ENCODE measurements at regions not wholly inside any gene's neighbourhood (a gene's known extent, or its start where the extent isn't known, plus 50 kb on each side); places are given as distances from the start of the nearest gene placed in this dataset.

DNA sequence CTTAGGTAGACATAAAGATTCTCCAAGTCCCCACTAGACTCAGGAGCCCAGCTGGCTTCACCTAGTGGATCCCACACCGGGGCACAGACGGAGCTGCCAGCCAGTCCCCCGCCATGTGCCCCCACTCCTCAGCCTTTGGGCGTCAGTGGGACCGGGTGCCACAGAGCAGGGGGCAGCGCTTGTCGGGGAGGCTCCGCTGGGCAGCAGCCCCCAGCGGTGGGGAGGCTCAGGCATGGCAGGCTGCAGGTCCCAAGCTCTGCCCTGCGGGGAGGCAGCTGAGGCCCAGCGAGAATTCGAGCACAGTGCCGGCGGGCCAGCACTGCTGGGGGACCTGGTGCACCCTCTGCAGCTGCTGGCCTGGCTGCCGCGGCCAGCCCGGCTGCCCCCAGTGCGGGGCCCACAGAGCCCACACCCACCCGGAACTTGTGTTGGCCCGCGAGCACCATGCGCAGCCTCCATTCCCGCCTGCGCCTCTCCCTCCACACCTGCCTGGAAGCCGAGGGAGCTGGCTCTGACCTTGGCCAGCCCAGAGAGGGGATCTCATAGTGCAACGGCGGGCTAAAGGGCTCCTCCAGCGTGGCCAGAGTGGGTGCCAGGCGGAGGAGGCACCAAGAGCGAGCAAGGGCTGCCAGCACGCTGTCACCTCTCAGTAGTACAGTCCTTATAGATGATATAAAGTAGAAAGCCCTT, 390.7 kb downstream of the PLK2 start:
- no peaks in the 10 kb centered on the region for H3K36me3 ChIP-seq (ENCODE audit: control insufficient read depth, insufficient read depth, low read length)

DNA sequence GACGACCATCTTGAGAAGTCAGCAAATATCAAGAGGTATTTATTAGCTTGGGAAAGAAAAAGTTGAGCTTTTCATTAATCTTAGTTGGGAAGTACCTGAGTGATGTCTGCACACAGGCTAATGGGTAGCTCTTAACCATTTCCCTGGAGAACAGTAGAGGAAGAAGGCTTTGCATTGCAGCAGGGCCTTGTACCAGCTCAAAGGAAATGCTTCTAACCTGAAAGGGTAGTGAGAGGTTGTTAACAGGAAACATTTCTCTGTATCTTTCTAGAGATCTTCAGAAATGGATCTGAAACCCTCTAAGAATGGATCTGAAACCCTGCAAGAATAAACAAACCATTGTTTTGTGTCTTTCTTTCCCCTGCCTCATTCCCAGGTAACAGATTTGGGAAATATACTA, 393.3 kb downstream of the PLK2 start:
- no peaks in the 10 kb centered on the region for H3K36me3 ChIP-seq (ENCODE audit: control insufficient read depth, insufficient read depth, low read length)

More for the DNA sequence above, 390.7 kb downstream of the PLK2 start:
- TF ChIP-seq, protein P1, sequence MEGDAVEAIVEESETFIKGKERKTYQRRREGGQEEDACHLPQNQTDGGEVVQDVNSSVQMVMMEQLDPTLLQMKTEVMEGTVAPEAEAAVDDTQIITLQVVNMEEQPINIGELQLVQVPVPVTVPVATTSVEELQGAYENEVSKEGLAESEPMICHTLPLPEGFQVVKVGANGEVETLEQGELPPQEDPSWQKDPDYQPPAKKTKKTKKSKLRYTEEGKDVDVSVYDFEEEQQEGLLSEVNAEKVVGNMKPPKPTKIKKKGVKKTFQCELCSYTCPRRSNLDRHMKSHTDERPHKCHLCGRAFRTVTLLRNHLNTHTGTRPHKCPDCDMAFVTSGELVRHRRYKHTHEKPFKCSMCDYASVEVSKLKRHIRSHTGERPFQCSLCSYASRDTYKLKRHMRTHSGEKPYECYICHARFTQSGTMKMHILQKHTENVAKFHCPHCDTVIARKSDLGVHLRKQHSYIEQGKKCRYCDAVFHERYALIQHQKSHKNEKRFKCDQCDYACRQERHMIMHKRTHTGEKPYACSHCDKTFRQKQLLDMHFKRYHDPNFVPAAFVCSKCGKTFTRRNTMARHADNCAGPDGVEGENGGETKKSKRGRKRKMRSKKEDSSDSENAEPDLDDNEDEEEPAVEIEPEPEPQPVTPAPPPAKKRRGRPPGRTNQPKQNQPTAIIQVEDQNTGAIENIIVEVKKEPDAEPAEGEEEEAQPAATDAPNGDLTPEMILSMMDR (IDR thresholded peaks at IDR 0.05; ENCODE audit: insufficient read depth, low read length, poor library complexity, severe bottlenecking), result no peak
- Histone ChIP-seq H3K27me3 (ENCODE audit: control insufficient read depth, insufficient read depth, low read length) (no peaks in the 10 kb centered on the region), H3K4me3 (ENCODE audit: low read depth, low read length) (no peak overlapping the region)
- DNase-seq (ENCODE audit: low read depth), result no peak

DNA sequence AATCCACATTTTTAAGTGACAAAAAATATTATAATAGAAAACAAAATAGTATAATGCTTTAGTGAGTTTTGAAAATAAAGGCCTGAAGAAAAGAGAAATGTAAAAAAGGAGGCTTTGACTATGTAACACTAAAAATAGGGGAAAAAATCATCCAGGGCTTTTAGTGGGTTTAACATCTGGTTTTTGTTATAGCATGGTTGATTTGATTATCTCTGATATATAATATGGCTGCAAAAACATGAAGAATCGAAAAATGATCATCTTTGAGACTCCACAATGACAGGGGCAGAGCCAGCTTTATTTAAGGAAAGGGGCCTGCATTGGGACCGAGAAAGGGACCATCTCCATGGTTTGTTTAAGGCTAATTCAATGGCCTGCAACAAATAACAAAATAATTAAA, 393.8 kb downstream of the PLK2 start:
- TF ChIP-seq, protein P1 (IDR thresholded peaks at IDR 0.05; ENCODE audit: insufficient read depth, low read length, poor library complexity, severe bottlenecking), result no peak
- no peaks in the 10 kb centered on the region for H3K27me3 ChIP-seq (ENCODE audit: control insufficient read depth, insufficient read depth, low read length)
- H3K36me3 ChIP-seq (ENCODE audit: control insufficient read depth, insufficient read depth, low read length), result no peaks in the 10 kb centered on the region
- no peak for DNase-seq (ENCODE audit: low read depth)
- H3K4me3 ChIP-seq (ENCODE audit: low read depth, low read length), result no peak overlapping the region

More for the DNA sequence above, 393.3 kb downstream of the PLK2 start:
- TF ChIP-seq, protein P1 (IDR thresholded peaks at IDR 0.05; ENCODE audit: insufficient read depth, low read length, poor library complexity, severe bottlenecking), result no peak
- H3K4me3 ChIP-seq (ENCODE audit: low read depth, low read length), result no peak overlapping the region
- no peaks in the 10 kb centered on the region for H3K27me3 ChIP-seq (ENCODE audit: control insufficient read depth, insufficient read depth, low read length)
- no peak for DNase-seq (ENCODE audit: low read depth)

DNA sequence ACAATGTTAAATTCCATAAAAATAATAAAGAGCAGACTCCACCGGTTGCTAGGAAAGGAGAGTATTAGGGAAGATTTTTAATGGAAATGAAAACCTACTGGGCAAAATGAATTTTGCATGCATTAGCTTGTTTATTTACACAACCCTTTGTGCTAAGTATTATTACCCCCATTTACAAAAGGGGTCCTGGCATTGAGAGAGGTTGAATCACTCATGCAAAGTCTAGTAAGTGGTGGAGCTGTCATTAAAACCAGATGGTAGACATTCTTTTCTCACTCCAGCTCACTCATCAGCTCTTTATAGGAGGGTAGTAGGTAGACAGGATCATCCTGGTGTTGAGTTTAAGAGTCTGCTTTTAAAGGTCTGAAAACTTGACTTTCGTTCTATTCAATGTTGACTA, 395.1 kb downstream of the PLK2 start:
- no peaks in the 10 kb centered on the region for H3K27me3 ChIP-seq (ENCODE audit: control insufficient read depth, insufficient read depth, low read length)
- TF ChIP-seq, protein P1 (IDR thresholded peaks at IDR 0.05; ENCODE audit: insufficient read depth, low read length, poor library complexity, severe bottlenecking), result no peak
- H3K4me3 ChIP-seq (ENCODE audit: low read depth, low read length), result no peak overlapping the region
- no peak for DNase-seq (ENCODE audit: low read depth)
- no peaks in the 10 kb centered on the region for H3K36me3 ChIP-seq (ENCODE audit: control insufficient read depth, insufficient read depth, low read length)

DNA sequence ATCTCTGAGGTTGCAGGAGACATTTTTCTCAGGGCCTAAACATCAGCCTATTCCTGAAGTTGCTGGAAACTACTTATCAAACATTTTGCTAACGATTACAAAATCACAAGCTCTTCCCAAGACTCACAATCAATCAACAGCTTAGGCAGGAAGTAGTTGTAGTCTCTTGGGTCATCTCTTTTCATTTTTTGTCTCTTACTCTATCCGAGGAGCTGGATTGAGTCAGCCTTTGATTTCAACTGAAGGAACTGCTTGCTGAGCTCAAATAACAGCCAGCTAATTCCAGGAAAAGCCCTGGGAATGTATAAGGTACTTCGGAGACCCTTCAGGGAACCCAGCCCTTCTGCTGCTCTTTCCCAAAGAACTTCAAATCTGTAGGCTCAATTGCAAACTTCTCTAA, 398.9 kb downstream of the PLK2 start:
- Histone ChIP-seq H3K27me3 (ENCODE audit: control insufficient read depth, insufficient read depth, low read length) (no peaks in the 10 kb centered on the region), H3K4me3 (ENCODE audit: low read depth, low read length) (no peak overlapping the region), H3K36me3 (ENCODE audit: control insufficient read depth, insufficient read depth, low read length) (no peaks in the 10 kb centered on the region)
- DNase-seq (ENCODE audit: low read depth), result no peak
- TF ChIP-seq, protein P1 (IDR thresholded peaks at IDR 0.05; ENCODE audit: insufficient read depth, low read length, poor library complexity, severe bottlenecking), result no peak

DNA sequence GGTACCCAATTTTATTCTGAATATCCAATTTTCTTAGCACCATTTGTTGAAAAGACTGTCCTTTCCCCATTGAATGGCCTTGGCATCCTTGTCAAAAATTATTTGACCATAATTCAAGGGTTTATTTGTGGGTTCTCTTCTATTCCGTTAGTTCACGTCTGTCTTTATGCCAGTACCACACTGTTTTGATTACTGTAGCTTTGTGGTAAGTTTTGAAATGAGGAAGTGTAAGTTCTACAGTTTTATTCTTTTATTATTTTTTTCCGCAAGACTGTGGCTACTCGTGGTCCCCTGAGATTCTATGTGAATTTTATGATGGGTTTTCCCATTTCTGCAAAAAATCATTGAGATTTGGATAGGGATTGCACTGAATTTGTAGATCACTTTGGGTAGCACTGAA, 402.6 kb downstream of the PLK2 start:
- TF ChIP-seq, protein P1 (IDR thresholded peaks at IDR 0.05; ENCODE audit: insufficient read depth, low read length, poor library complexity, severe bottlenecking), result no peak
- DNase-seq (ENCODE audit: low read depth), result no peak
- Histone ChIP-seq H3K4me3 (ENCODE audit: low read depth, low read length) (no peak overlapping the region), H3K36me3 (ENCODE audit: control insufficient read depth, insufficient read depth, low read length) (no peaks in the 10 kb centered on the region), H3K27me3 (ENCODE audit: control insufficient read depth, insufficient read depth, low read length) (no peaks in the 10 kb centered on the region)
